HCT116 (cell line): ENCODE measurements at regions not wholly inside any gene's neighbourhood (a gene's known extent, or its start where the extent isn't known, plus 50 kb on each side); places are given as distances from the start of the nearest gene placed in this dataset.

ENCODE experiments used
- ATAC-seq: fragments of 200-7000 bp; cut with Tn5 transposase; 2 replicates; pipeline ENCODE4 v1.9.1; 2020; ENCODE audit warnings: mild to moderate bottlenecking, moderate library complexity
- BruUV-seq: library from RNA; stranded (reverse); fragments of 400-500 nt; replicated peaks from 2 replicates; lab custom pipeline; 2021; lab: Mats Ljungman, UMichigan
- CTCF ChIA-PET: fragments of 300-600 bp; sonication (Branson Sonifier 250); formaldehyde crosslinking; loops from one replicate; lab custom pipeline; 2021; ENCODE audit warnings: antibody characterized with exemption; lab: Charles Lee
- POLR2A ChIA-PET: fragments of 300-600, 350-600 bp; sonication (Branson Sonifier 250); formaldehyde crosslinking; loops from one replicate; lab custom pipeline; 2021; ENCODE audit warnings: antibody characterized with exemption; lab: Charles Lee
- RAD21 ChIA-PET, 2 experiments: fragments of 300-600 bp; sonication (Branson Sonifier 250); formaldehyde crosslinking; loops; one replicate each; lab custom pipeline; 2023; ENCODE audit warnings: low total read pairs in 2 of 2; ENCODE audit not compliant: uncharacterized antibody in 2 of 2, unreplicated experiment in 2 of 2, low non-redundant PET in 1 of 2; lab: Charles Lee
- DNase-seq: peaks from one replicate; pipeline ENCODE4 v3.0.0-alpha.2; 2010; ENCODE audit warnings: low read depth, low spot score
- H2AFZ ChIP-seq: fragments of 200-600 bp; shearing (Covaris generic), sonication (generic); 2 replicates; pipeline ENCODE4 v1.6.1; 2017; ENCODE audit warnings: low read depth, mixed run types, mixed read lengths, antibody characterized with exemption, low read length; ENCODE audit not compliant: poor library complexity, severe bottlenecking
- H3K27ac ChIP-seq: 2 replicates; pipeline ENCODE4 v1.5.1; 2012; ENCODE audit warnings: low read depth, low read length
- H3K27me3 ChIP-seq: fragments of 200-600 bp; sonication (generic); 2 replicates; pipeline ENCODE4 v1.6.1; 2016; ENCODE audit warnings: mixed run types, low read length, mixed read lengths; ENCODE audit not compliant: insufficient read depth
- H3K36me3 ChIP-seq, 2 experiments: fragments of 200-500 bp in 1 of 2; fragments of 200-600 bp in 1 of 2; sonication (Bioruptor generic) in 1 of 2; sonication (generic) in 1 of 2; 2 replicates each; pipeline versions ENCODE4 v1.5.1 to v1.6.1; 2014 to 2016; ENCODE audit warnings: low read length in 2 of 2, inconsistent platforms in 1 of 2, mixed read lengths in 1 of 2, mixed run types in 1 of 2; ENCODE audit not compliant: insufficient read depth in 2 of 2, control insufficient read depth in 1 of 2
- H3K4me1 ChIP-seq, 2 experiments: fragments of 200-600 bp in 1 of 2; sonication (generic) in 1 of 2; 2 replicates each; pipeline versions ENCODE4 v1.5.1 to v1.6.1; 2012 to 2017; ENCODE audit warnings: low read length in 2 of 2, inconsistent platforms in 1 of 2, mild to moderate bottlenecking in 1 of 2, mixed read lengths in 1 of 2, mixed run types in 1 of 2, moderate library complexity in 1 of 2; ENCODE audit not compliant: insufficient read depth in 2 of 2, control insufficient read depth in 1 of 2
- H3K4me2 ChIP-seq: fragments of 200-600 bp; sonication (generic); 2 replicates; pipeline ENCODE4 v1.6.1; 2017; ENCODE audit warnings: mixed run types, low read length, mixed read lengths
- H3K4me3 ChIP-seq, 2 experiments: fragments of 200-600 bp in 1 of 2; sonication (generic) in 1 of 2; replicated peaks in 1 of 2; 2 replicates each; pipeline ENCODE4 v1.5.1; 2011 to 2016; ENCODE audit warnings: low read length in 2 of 2, control low read depth in 1 of 2, low read depth in 1 of 2, mild to moderate bottlenecking in 1 of 2, mixed read lengths in 1 of 2, mixed run types in 1 of 2
- H3K79me2 ChIP-seq: fragments of 200-600 bp; sonication (generic); 2 replicates; pipeline ENCODE4 v1.6.1; 2017; ENCODE audit warnings: mild to moderate bottlenecking, mixed run types, low read length, moderate library complexity, mixed read lengths; ENCODE audit not compliant: insufficient read depth
- H3K9ac ChIP-seq: fragments of 200-600 bp; sonication (generic); 2 replicates; pipeline ENCODE4 v1.6.1; 2016; ENCODE audit warnings: low read length, mixed read lengths
- H3K9me2 ChIP-seq: fragments of 200-600 bp; sonication (generic), shearing (Covaris generic); 2 replicates; pipeline ENCODE4 v1.6.1; 2017; ENCODE audit warnings: mixed run types, mild to moderate bottlenecking, moderate library complexity; ENCODE audit not compliant: insufficient read depth
- H3K9me3 ChIP-seq, 2 experiments: fragments of 200-500 bp in 1 of 2; fragments of 200-600 bp in 1 of 2; sonication (Bioruptor generic) in 1 of 2; sonication (generic) in 1 of 2; 2 replicates each; pipeline ENCODE4 v1.6.1; 2014 to 2017; ENCODE audit warnings: low read length in 2 of 2, mixed read lengths in 2 of 2, inconsistent platforms in 1 of 2, low read depth in 1 of 2, mild to moderate bottlenecking in 1 of 2, mixed run types in 1 of 2, moderate library complexity in 1 of 2; ENCODE audit not compliant: control insufficient read depth in 1 of 2, insufficient read depth in 1 of 2
- H4K20me1 ChIP-seq: fragments of 200-600 bp; sonication (generic), shearing (Covaris generic); 2 replicates; pipeline ENCODE4 v1.6.1; 2017; ENCODE audit warnings: mixed run types, mild to moderate bottlenecking, moderate library complexity; ENCODE audit not compliant: insufficient read depth
- CBX3 ChIP-seq: IDR thresholded peaks from 2 replicates; pipeline ENCODE4 v1.6.1; 2012; ENCODE audit warnings: low read depth
- CEBPB ChIP-seq: IDR thresholded peaks from 2 replicates; pipeline ENCODE4 v1.6.1; 2012; ENCODE audit warnings: low read depth
- ELF1 ChIP-seq: IDR thresholded peaks from 2 replicates; pipeline ENCODE4 v1.6.1; 2012; ENCODE audit warnings: low read depth, borderline replicate concordance
- EZH2 ChIP-seq: fragments of 200-600 bp; sonication (generic); IDR thresholded peaks from 2 replicates; pipeline ENCODE4 v1.6.1; 2017; ENCODE audit warnings: antibody characterized with exemption, mixed run types
- FOSL1 ChIP-seq: IDR thresholded peaks from 2 replicates; pipeline ENCODE4 v1.6.1; 2012; ENCODE audit warnings: low read depth
- JUND ChIP-seq: IDR thresholded peaks from 2 replicates; pipeline ENCODE4 v1.6.1; 2012
- SP1 ChIP-seq: IDR thresholded peaks from 2 replicates; pipeline ENCODE4 v1.6.1; 2012; ENCODE audit warnings: low read depth
- YY1 ChIP-seq: IDR thresholded peaks from 2 replicates; pipeline ENCODE4 v1.6.1; 2011; ENCODE audit warnings: low read length, low read depth, moderate library complexity, mild to moderate bottlenecking; ENCODE audit not compliant: insufficient replicate concordance; ENCODE audit errors: extremely low read depth
- ZBTB33 ChIP-seq: IDR thresholded peaks from 2 replicates; pipeline ENCODE4 v1.6.1; 2011; ENCODE audit warnings: mild to moderate bottlenecking, low read length, moderate library complexity; ENCODE audit not compliant: insufficient replicate concordance; ENCODE audit errors: extremely low read depth
- ZFX ChIP-seq: fragments of 450-650 bp; IDR thresholded peaks from 2 replicates; pipeline ENCODE4 v1.6.1; 2017
- intact Hi-C: fragments of 100-400 bp; cut with micrococcal nuclease; formaldehyde crosslinking; loops from 2 replicates; pipeline ENCODE4 v1.10.0; 2022

DNA sequence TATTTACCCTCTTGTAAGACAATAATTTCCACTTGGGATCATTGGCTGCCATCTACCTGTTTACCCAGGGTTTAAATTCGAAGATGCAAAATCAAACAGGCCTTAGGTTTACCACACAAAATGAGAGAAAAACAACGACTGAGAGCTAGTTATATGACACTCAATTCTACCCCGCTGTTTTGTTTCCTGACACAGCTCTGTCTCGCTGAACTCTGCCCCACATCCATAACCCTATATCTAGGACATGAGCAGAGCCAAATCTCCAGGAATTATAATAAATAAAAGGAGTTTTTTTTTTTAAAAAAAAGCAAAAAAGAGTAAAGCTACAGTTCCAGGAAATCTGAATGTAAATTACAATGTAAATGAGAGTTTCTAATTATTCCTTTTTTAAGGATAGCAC lies 165.4 kb upstream of the NR2F2 start:
- no peaks in the 10 kb centered on the region for H3K9me2 ChIP-seq
- no peaks in the 10 kb centered on the region for H3K36me3 ChIP-seq
- H3K4me2 ChIP-seq: no peak overlapping the region
- H4K20me1 ChIP-seq: no peaks in the 10 kb centered on the region
- H3K27ac ChIP-seq: no peak overlapping the region
- RAD21 ChIA-PET: no interaction called here
- no peaks in the 10 kb centered on the region for H3K9me3 ChIP-seq
- no peak for TF ChIP-seq YY1
- TF ChIP-seq EZH2: no peak
- TF ChIP-seq CEBPB: no peak
- no peak for TF ChIP-seq FOSL1
- TF ChIP-seq SP1: no peak
- no peak for TF ChIP-seq JUND
- TF ChIP-seq ZBTB33: no peak
- TF ChIP-seq CBX3: no peak
- no peak overlapping the region for H3K4me3 ChIP-seq
- DNase-seq (no peak), ATAC-seq (no peak)
- no peaks in the 10 kb centered on the region for H3K79me2 ChIP-seq
- no peak overlapping the region for H3K9ac ChIP-seq
- CTCF ChIA-PET: no interaction called here
- POLR2A ChIA-PET: no interaction called here
- H2AFZ ChIP-seq: no peak overlapping the region
- peaks cover 0 to 6% of the 10 kb centered on the region in 2 experiments; a peak in 1 of 4 replicates for H3K4me1 ChIP-seq
- BruUV-seq: no TSS peak
- intact Hi-C loops: no loop called here
- H3K27me3 ChIP-seq: no peaks in the 10 kb centered on the region

GRCh38 chr15:96165775-96166174 lies 164.7 kb upstream of the NR2F2 start:
- intact Hi-C loops: no loop called here
- Histone ChIP-seq H3K27me3 (no peaks in the 10 kb centered on the region), H3K9me2 (no peaks in the 10 kb centered on the region), H3K9me3 (no peaks in the 10 kb centered on the region), H3K27ac (no peak overlapping the region), H3K79me2 (no peaks in the 10 kb centered on the region), H3K4me1 (peaks cover 0 to 6% of the 10 kb centered on the region in 2 experiments; a peak in 1 of 4 replicates), H2AFZ (no peak overlapping the region), H4K20me1 (no peaks in the 10 kb centered on the region), H3K36me3 (no peaks in the 10 kb centered on the region), H3K4me3 (no peak overlapping the region), H3K4me2 (no peak overlapping the region), H3K9ac (no peak overlapping the region)
- ChIA-PET CTCF (no interaction called here), RAD21 (no interaction called here), POLR2A (no interaction called here)
- no TSS peak for BruUV-seq
- TF ChIP-seq EZH2 (no peak), FOSL1 (no peak), ELF1 (no peak), ZFX (no peak), SP1 (no peak)
- ATAC-seq (no peak), DNase-seq (no peak)
